ENCODE measurements at regions not wholly inside any gene's neighbourhood (a gene's known extent, or its start where the extent isn't known, plus 50 kb on each side); places are given as distances from the start of the nearest gene placed in this dataset.

GRCh38 chr12:92650228-92650822, 52.5 kb upstream of the PLEKHG7 start:
- Histone ChIP-seq H3K9me3 (no peaks in the 10 kb centered on the region), H3K36me3 (ENCODE audit: low read depth) (no peaks in the 10 kb centered on the region), H3K4me1 (ENCODE audit: low read depth) (peaks cover 2% of the 10 kb centered on the region), H3K4me3 (no peak overlapping the region)
- intact Hi-C loops (cut with DNase I, micrococcal nuclease): no loop called here
- TF ChIP-seq, protein P1, sequence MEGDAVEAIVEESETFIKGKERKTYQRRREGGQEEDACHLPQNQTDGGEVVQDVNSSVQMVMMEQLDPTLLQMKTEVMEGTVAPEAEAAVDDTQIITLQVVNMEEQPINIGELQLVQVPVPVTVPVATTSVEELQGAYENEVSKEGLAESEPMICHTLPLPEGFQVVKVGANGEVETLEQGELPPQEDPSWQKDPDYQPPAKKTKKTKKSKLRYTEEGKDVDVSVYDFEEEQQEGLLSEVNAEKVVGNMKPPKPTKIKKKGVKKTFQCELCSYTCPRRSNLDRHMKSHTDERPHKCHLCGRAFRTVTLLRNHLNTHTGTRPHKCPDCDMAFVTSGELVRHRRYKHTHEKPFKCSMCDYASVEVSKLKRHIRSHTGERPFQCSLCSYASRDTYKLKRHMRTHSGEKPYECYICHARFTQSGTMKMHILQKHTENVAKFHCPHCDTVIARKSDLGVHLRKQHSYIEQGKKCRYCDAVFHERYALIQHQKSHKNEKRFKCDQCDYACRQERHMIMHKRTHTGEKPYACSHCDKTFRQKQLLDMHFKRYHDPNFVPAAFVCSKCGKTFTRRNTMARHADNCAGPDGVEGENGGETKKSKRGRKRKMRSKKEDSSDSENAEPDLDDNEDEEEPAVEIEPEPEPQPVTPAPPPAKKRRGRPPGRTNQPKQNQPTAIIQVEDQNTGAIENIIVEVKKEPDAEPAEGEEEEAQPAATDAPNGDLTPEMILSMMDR (IDR thresholded peaks at IDR 0.05): no peak
- ATAC-seq (no peak), DNase-seq (no peak)

DNA sequence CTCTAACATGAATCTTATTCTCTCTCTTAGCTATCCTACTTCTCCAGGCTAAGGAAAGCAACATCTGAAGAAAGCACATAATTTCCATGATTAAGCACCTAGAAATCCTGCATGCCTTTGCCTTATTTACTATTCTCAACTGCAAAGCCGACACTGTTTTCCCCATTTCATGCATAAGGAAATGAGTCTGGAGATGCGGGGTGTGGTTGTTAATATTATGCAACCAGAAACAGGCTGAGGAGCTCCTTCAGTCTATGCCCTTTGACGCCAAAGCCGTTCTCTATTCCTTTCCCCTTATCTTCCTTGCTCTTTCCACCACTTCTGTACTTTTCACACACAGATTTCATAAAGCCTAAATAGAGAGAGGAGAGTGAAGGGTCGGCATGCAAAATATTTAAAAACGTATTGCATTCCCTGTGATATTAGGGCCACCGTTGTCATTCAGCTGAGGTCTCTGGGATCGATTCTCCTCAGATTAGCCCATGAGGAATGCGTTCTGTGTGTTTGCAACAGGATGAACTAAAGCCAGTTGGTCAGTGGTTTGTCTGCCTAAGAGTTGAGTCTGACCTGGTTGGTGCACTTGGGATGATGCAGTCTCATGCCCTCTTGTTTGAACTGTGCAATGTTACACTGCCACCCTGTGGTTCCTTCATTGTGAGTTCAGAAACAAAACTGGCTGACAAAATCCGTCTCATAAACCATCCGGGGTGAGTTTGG, 53.1 kb upstream of the PLEKHG7 start:
- Histone ChIP-seq H3K4me1 (ENCODE audit: low read depth) (peaks cover 2% of the 10 kb centered on the region), H3K9me3 (no peaks in the 10 kb centered on the region), H3K4me3 (no peak overlapping the region), H3K36me3 (ENCODE audit: low read depth) (no peaks in the 10 kb centered on the region)
- DNase-seq: peak in 1 of 3 donors; percentile 81
- TF ChIP-seq, protein P1 (IDR thresholded peaks at IDR 0.05): peak; percentile 45
- peak; percentile 91 for ATAC-seq
- intact Hi-C loops (cut with DNase I, micrococcal nuclease): loop anchor here in 1 of 2 donors (10.0 kb wide), 1 partner anchor 1265 kb away; no protein-coding TSS in a partner anchor

- no peak for DNase-seq
- Histone ChIP-seq H3K9me3 (no peaks in the 10 kb centered on the region), H3K4me3 (no peak overlapping the region), H3K4me1 (ENCODE audit: low read depth) (peaks cover 2% of the 10 kb centered on the region), H3K36me3 (ENCODE audit: low read depth) (no peaks in the 10 kb centered on the region)
- no peak for ATAC-seq
- intact Hi-C loops (cut with DNase I, micrococcal nuclease): loop anchor here in 1 of 2 donors (10.0 kb wide), 1 partner anchor 1264 kb away; no protein-coding TSS in a partner anchor
- TF ChIP-seq, protein P1 (IDR thresholded peaks at IDR 0.05): no peak
Observed at GRCh38 chr12:92648242-92649031, 54.4 kb upstream of the PLEKHG7 start.

GRCh38 chr12:92641291-92641690, 61.5 kb upstream of the PLEKHG7 start:
- TF ChIP-seq, protein P1 (IDR thresholded peaks at IDR 0.05): no peak
- Histone ChIP-seq H3K36me3 (ENCODE audit: low read depth) (no peaks in the 10 kb centered on the region), H3K4me3 (no peak overlapping the region), H3K4me1 (ENCODE audit: low read depth) (no peaks in the 10 kb centered on the region), H3K9me3 (no peaks in the 10 kb centered on the region)
- no peak for ATAC-seq
- intact Hi-C loops (cut with DNase I, micrococcal nuclease): loop anchor here in 1 of 2 donors (10.0 kb wide), 1 partner anchor 1256 kb away; no protein-coding TSS in a partner anchor
- DNase-seq: no peak

- ATAC-seq (no peak), DNase-seq (no peak)
- Histone ChIP-seq H3K36me3 (ENCODE audit: low read depth) (no peaks in the 10 kb centered on the region), H3K9me3 (no peaks in the 10 kb centered on the region), H3K4me1 (ENCODE audit: low read depth) (no peaks in the 10 kb centered on the region), H3K4me3 (no peak overlapping the region)
- intact Hi-C loops (cut with DNase I, micrococcal nuclease): loop anchor here in 1 of 2 donors (10.0 kb wide), 1 partner anchor 1256 kb away; no protein-coding TSS in a partner anchor
- TF ChIP-seq, protein P1 (IDR thresholded peaks at IDR 0.05): no peak
Observed at GRCh38 chr12:92640691-92641090, 62.1 kb upstream of the PLEKHG7 start.

Measured in mucosa of descending colon (tissue), 3 donors.